HEK293 (cell line): ENCODE measurements at regions not wholly inside any gene's neighbourhood (a gene's known extent, or its start where the extent isn't known, plus 50 kb on each side); places are given as distances from the start of the nearest gene placed in this dataset.

Source experiments
- CTCF ChIA-PET: fragments of 350-600 bp; formaldehyde crosslinking; extraction: SDS; loops from one replicate; lab custom pipeline; 2021; ENCODE audit warnings: antibody characterized with exemption; lab: Yijun Ruan, JAX
- POLR2A ChIA-PET: fragments of 300-600 bp; formaldehyde crosslinking; extraction: SDS; loops from one replicate; lab custom pipeline; 2020; ENCODE audit warnings: antibody characterized with exemption, inconsistent platforms; lab: Yijun Ruan, JAX
- H3K27ac ChIP-seq: fragments of 200-500 bp; sonication (Bioruptor generic); 2 replicates; pipeline ENCODE4 v1.5.1; 2014; ENCODE audit warnings: low read depth, low read length, control low read depth, inconsistent platforms; ENCODE audit errors: extremely low read depth
- H3K36me3 ChIP-seq, 2 experiments: fragments of 200-500 bp in 1 of 2; sonication (Bioruptor generic) in 1 of 2; 1 replicate in 1 of 2; 2 replicates in 1 of 2; pipeline ENCODE4 v1.5.1; 2014 to 2017; ENCODE audit warnings: inconsistent platforms in 2 of 2, low read length in 2 of 2; ENCODE audit not compliant: control insufficient read depth in 2 of 2, insufficient read depth in 1 of 2
- H3K4me1 ChIP-seq: fragments of 200-500 bp; sonication (Bioruptor generic); 2 replicates; pipeline ENCODE4 v1.5.1; 2014; ENCODE audit warnings: mild to moderate bottlenecking, low read length, inconsistent platforms; ENCODE audit not compliant: control insufficient read depth, insufficient read depth
- H3K4me3 ChIP-seq: 2 replicates; pipeline ENCODE4 v1.5.1; 2011; ENCODE audit warnings: low read depth, mild to moderate bottlenecking, control low read depth, low read length, moderate library complexity
- H3K9me3 ChIP-seq: fragments of 200-500 bp; sonication (Bioruptor generic); 2 replicates; pipeline ENCODE4 v1.5.1; 2014; ENCODE audit warnings: low read depth, low read length, inconsistent platforms; ENCODE audit not compliant: control insufficient read depth, insufficient read depth
- KLF10 ChIP-seq: fragments of 450-650 bp; IDR thresholded peaks from 2 replicates; pipeline ENCODE4 v1.5.1; 2018; ENCODE audit warnings: missing biosample characterization, mild to moderate bottlenecking, missing genetic modification characterization
- SETDB1 ChIP-seq: IDR thresholded peaks from one replicate; pipeline ENCODE4 v1.6.1; 2017; ENCODE audit warnings: mild to moderate bottlenecking, low read length, moderate library complexity, mixed read lengths; ENCODE audit not compliant: insufficient read length
- TRIM28 ChIP-seq: IDR thresholded peaks from 2 replicates; pipeline ENCODE4 v1.6.1; 2011; ENCODE audit warnings: low read length, control low read depth, borderline replicate concordance
- ZBTB17 ChIP-seq: fragments of 450-650 bp; formaldehyde crosslinking; IDR thresholded peaks from 2 replicates; pipeline ENCODE4 v1.5.1; 2016; ENCODE audit warnings: missing biosample characterization, missing genetic modification characterization
- ZEB2 ChIP-seq: fragments of 450-650 bp; formaldehyde crosslinking; IDR thresholded peaks from 2 replicates; pipeline ENCODE4 v1.5.1; 2016; ENCODE audit warnings: missing biosample characterization, missing genetic modification characterization
- ZFP41 ChIP-seq: fragments of 450-650 bp; formaldehyde crosslinking; IDR thresholded peaks from 2 replicates; pipeline ENCODE4 v1.5.1; 2016; ENCODE audit warnings: missing biosample characterization, missing genetic modification characterization, borderline replicate concordance
- ZNF121 ChIP-seq: fragments of 450-650 bp; formaldehyde crosslinking; IDR thresholded peaks from 2 replicates; pipeline ENCODE4 v1.5.1; 2016; ENCODE audit warnings: missing biosample characterization, missing genetic modification characterization
- ZNF155 ChIP-seq: fragments of 450-650 bp; formaldehyde crosslinking; IDR thresholded peaks from 2 replicates; pipeline ENCODE4 v1.5.1; 2016; ENCODE audit warnings: missing biosample characterization, missing genetic modification characterization
- ZNF157 ChIP-seq: fragments of 450-650 bp; formaldehyde crosslinking; IDR thresholded peaks from 2 replicates; pipeline ENCODE4 v1.5.1; 2016; ENCODE audit warnings: missing biosample characterization, missing genetic modification characterization
- ZNF211 ChIP-seq: fragments of 450-650 bp; formaldehyde crosslinking; IDR thresholded peaks from 2 replicates; pipeline ENCODE4 v1.5.1; 2016; ENCODE audit warnings: low read depth, missing biosample characterization, missing genetic modification characterization
- ZNF324 ChIP-seq: fragments of 450-650 bp; formaldehyde crosslinking; IDR thresholded peaks from 2 replicates; pipeline ENCODE4 v1.5.1; 2016; ENCODE audit warnings: missing biosample characterization, missing genetic modification characterization
- ZNF473 ChIP-seq: fragments of 450-650 bp; formaldehyde crosslinking; IDR thresholded peaks from 2 replicates; pipeline ENCODE4 v1.5.1; 2017; ENCODE audit warnings: missing biosample characterization, missing genetic modification characterization
- ZNF529 ChIP-seq: fragments of 450-650 bp; formaldehyde crosslinking; IDR thresholded peaks from 2 replicates; pipeline ENCODE4 v1.5.1; 2017; ENCODE audit warnings: missing genetic modification characterization, missing biosample characterization; ENCODE audit not compliant: insufficient replicate concordance
- ZNF677 ChIP-seq: fragments of 450-650 bp; IDR thresholded peaks from 2 replicates; pipeline ENCODE4 v1.5.0; 2018; ENCODE audit warnings: missing biosample characterization, mild to moderate bottlenecking, missing genetic modification characterization, moderate library complexity
- ZNF707 ChIP-seq: fragments of 450-650 bp; formaldehyde crosslinking; IDR thresholded peaks from 2 replicates; pipeline ENCODE4 v1.5.1; 2016; ENCODE audit warnings: missing biosample characterization, missing genetic modification characterization
- TF ChIP-seq, protein P1 (sequence below): fragments of 450-650 bp; formaldehyde crosslinking; IDR thresholded peaks from 2 replicates; pipeline ENCODE4 v1.5.1; 2016; ENCODE audit warnings: missing biosample characterization, missing genetic modification characterization, low read depth
- TF ChIP-seq, protein P2 (sequence below): fragments of 450-650 bp; formaldehyde crosslinking; IDR thresholded peaks from 2 replicates; pipeline ENCODE4 v1.5.1; 2016; ENCODE audit warnings: missing biosample characterization, missing genetic modification characterization
- TF ChIP-seq, protein P3 (sequence below): fragments of 450-650 bp; formaldehyde crosslinking; conservative IDR thresholded peaks from 2 replicates; pipeline ENCODE4 v1.5.1; 2016; ENCODE audit warnings: low read depth, missing biosample characterization, missing genetic modification characterization

DNA sequence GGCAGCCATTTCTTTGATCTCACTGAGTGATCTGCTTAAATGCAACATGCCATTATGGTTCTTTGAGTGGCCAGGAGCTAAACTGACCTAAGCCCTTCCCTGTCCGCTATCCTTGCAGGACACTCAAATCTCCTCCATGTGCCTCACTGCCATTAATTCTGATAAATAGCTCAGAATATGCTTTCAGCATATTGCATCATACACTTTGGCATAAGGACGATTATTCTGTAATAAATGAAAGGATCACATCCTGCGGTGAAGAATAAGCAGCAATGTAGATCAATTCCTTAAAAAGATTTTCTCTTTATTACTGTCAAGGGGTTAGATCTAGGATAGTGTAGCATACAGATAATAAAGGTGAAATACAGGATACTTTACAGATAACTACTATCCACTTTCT lies 231.8 kb upstream of the CTBP2 start:
- POLR2A ChIA-PET, result no interaction called here
- CTCF ChIA-PET, result no interaction called here

DNA sequence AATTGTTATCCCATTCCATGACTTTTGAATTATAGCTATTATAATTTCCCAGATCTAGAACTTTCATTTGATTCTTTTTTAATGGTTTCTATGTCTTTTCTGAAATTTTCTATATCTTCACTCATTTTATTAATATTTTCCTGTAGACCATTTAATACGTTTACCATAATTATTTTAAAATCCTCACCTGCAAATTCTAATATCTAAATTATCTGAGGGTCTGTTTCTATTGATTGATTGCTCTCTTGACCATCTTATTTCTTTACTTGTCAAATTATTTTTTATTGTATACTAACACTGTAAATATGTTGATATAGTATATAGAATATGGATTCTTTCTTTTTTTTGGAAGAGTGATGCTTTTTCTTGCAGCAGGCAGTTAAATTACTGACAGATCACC lies 229.3 kb upstream of the CTBP2 start:
- peaks cover 2% of the 10 kb centered on the region for H3K9me3 ChIP-seq
- H3K27ac ChIP-seq, result no peak overlapping the region
- ChIA-PET CTCF (no interaction called here), POLR2A (no interaction called here)
- H3K4me1 ChIP-seq, result no peaks in the 10 kb centered on the region
- TF ChIP-seq ZNF473 (tag by site-specific recombination), result no peak
- TF ChIP-seq SETDB1, result peak; percentile 91
- TF ChIP-seq, all 188 proteins: peak for 1
- Histone ChIP-seq H3K36me3 (no peaks in the 10 kb centered on the region), H3K4me3 (no peak overlapping the region)

More for the DNA sequence above, 231.8 kb upstream of the CTBP2 start:
- Histone ChIP-seq H3K27ac (no peak overlapping the region), H3K4me1 (no peaks in the 10 kb centered on the region), H3K4me3 (no peak overlapping the region), H3K36me3 (no peaks in the 10 kb centered on the region), H3K9me3 (peaks cover 2% of the 10 kb centered on the region)
- TF ChIP-seq ZNF211 (no peak), ZBTB17 (peak; percentile 52)

DNA sequence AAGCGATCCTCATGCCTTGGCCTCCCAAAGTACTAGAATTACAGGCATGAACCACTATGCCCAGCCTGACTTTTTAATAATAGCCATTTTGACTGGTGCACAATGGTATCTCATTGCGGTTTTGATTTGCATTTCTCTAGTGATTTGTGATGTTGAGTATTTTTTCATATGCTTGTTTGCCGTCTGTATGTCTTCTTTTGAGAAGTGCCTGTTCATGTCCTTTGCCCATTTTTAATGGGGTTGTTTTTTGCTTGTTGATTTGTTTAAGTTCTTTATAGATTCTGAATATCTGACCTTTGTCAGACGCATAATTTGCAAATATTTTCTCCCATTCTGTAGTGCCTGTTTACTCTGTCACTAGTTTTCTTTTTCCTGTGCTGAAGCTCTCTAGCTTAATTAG lies 219.2 kb upstream of the CTBP2 start:
- H3K9me3 ChIP-seq, result no peaks in the 10 kb centered on the region; the same call in 1 of the 2 replicates
- no peaks in the 10 kb centered on the region for H3K36me3 ChIP-seq
- ChIA-PET POLR2A (no interaction called here), CTCF (interaction anchor here (0.6 to 0.8 kb wide), 3 partner anchors 18 to 858 kb away, joined by 3 read pairs; no protein-coding TSS in a partner anchor)
- no peak overlapping the region for H3K4me3 ChIP-seq
- H3K4me1 ChIP-seq, result no peaks in the 10 kb centered on the region
- H3K27ac ChIP-seq, result no peak overlapping the region
- TF ChIP-seq ZNF155 (no peak), KLF10 (tag by site-specific recombination) (no peak), SETDB1 (peak; percentile 26), ZNF157 (tag by site-specific recombination) (no peak), ZNF324 (tag by site-specific recombination) (no peak), ZNF529 (tag by site-specific recombination) (no peak)
- TF ChIP-seq, protein P1, sequence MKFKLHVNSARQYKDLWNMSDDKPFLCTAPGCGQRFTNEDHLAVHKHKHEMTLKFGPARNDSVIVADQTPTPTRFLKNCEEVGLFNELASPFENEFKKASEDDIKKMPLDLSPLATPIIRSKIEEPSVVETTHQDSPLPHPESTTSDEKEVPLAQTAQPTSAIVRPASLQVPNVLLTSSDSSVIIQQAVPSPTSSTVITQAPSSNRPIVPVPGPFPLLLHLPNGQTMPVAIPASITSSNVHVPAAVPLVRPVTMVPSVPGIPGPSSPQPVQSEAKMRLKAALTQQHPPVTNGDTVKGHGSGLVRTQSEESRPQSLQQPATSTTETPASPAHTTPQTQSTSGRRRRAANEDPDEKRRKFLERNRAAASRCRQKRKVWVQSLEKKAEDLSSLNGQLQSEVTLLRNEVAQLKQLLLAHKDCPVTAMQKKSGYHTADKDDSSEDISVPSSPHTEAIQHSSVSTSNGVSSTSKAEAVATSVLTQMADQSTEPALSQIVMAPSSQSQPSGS (tag by site-specific recombination), result no peak
- TF ChIP-seq, protein P2, sequence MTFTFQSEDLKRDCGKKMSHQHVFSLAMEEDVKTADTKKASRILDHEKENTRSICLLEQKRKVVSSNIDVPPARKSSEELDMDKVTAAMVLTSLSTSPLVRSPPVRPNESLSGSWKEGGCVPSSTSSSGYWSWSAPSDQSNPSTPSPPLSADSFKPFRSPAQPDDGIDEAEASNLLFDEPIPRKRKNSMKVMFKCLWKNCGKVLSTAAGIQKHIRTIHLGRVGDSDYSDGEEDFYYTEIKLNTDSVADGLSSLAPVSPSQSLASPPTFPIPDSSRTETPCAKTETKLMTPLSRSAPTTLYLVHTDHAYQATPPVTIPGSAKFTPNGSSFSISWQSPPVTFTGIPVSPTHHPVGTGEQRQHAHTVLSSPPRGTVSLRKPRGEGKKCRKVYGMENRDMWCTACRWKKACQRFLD (tag by site-specific recombination), result no peak

DNA sequence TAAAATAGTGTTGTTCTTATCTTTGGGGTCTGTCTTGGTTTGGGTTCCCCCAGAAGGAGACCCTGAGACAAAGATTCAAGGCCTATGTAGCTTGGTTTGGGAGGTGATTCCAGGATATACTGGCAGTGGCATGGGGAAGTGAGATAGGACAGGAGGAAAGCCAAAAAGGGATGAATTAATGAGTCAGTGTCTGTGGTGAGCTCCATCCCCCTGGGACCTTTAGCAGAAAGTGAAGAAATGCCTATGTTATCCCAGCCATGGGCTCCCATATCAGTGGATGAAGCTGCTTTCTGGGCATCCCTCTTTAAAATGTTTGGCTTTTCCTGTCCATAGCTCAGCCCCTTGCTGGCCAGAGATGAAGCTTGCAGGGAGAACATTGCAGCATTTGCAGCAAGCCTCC lies 217.0 kb upstream of the CTBP2 start:
- Histone ChIP-seq H3K4me3 (no peak overlapping the region), H3K9me3 (no peaks in the 10 kb centered on the region; the same call in 1 of the 2 replicates), H3K36me3 (no peaks in the 10 kb centered on the region), H3K27ac (no peak overlapping the region), H3K4me1 (no peaks in the 10 kb centered on the region)
- no peak for TF ChIP-seq ZFP41 (tag by site-specific recombination)
- TF ChIP-seq, protein P3, sequence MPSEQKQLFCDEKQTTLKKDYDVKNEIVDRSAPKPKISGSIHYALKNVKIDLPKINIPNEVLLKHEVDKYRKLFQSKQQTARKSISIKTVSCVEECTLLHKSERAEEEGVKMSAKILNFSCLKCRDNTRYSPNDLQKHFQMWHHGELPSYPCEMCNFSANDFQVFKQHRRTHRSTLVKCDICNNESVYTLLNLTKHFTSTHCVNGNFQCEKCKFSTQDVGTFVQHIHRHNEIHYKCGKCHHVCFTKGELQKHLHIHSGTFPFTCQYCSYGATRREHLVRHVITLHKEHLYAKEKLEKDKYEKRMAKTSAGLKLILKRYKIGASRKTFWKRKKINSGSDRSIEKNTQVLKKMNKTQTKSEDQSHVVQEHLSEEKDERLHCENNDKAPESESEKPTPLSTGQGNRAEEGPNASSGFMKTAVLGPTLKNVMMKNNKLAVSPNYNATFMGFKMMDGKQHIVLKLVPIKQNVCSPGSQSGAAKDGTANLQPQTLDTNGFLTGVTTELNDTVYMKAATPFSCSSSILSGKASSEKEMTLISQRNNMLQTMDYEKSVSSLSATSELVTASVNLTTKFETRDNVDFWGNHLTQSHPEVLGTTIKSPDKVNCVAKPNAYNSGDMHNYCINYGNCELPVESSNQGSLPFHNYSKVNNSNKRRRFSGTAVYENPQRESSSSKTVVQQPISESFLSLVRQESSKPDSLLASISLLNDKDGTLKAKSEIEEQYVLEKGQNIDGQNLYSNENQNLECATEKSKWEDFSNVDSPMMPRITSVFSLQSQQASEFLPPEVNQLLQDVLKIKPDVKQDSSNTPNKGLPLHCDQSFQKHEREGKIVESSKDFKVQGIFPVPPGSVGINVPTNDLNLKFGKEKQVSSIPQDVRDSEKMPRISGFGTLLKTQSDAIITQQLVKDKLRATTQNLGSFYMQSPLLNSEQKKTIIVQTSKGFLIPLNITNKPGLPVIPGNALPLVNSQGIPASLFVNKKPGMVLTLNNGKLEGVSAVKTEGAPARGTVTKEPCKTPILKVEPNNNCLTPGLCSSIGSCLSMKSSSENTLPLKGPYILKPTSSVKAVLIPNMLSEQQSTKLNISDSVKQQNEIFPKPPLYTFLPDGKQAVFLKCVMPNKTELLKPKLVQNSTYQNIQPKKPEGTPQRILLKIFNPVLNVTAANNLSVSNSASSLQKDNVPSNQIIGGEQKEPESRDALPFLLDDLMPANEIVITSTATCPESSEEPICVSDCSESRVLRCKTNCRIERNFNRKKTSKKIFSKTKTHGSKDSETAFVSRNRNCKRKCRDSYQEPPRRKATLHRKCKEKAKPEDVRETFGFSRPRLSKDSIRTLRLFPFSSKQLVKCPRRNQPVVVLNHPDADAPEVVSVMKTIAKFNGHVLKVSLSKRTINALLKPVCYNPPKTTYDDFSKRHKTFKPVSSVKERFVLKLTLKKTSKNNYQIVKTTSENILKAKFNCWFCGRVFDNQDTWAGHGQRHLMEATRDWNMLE (tag by site-specific recombination), result no peak
- no peak for TF ChIP-seq ZNF121
- TF ChIP-seq TRIM28, result no peak
- no peak for TF ChIP-seq ZNF707 (tag by site-specific recombination)
- TF ChIP-seq ZEB2 (tag by site-specific recombination), result no peak
- TF ChIP-seq ZNF677 (tag by site-specific recombination), result no peak
- CTCF ChIA-PET, result interaction anchor here (0.6 to 1.1 kb wide), 2 partner anchors 71 to 392 kb away, joined by 4 to 6 read pairs; no protein-coding TSS in a partner anchor
- POLR2A ChIA-PET, result no interaction called here
